DND-41 (cell line): ENCODE measurements at regions not wholly inside any gene's neighbourhood (a gene's known extent, or its start where the extent isn't known, plus 50 kb on each side); places are given as distances from the start of the nearest gene placed in this dataset.

ENCODE experiments used
- ATAC-seq: fragments of 200-7000 bp; cut with Tn5 transposase; 3 replicates; pipeline ENCODE4 v1.9.1; 2021; ENCODE audit warnings: low read depth; ENCODE audit not compliant: insufficient read depth
- DNase-seq: peaks from one replicate; pipeline ENCODE4 v3.0.0-alpha.2; 2020
- H2AFZ ChIP-seq: 2 replicates; pipeline ENCODE4 v1.6.0; 2012; ENCODE audit warnings: low read depth, low read length
- H3K27ac ChIP-seq: 2 replicates; pipeline ENCODE4 v1.5.1; 2012; ENCODE audit warnings: low read length, inconsistent platforms
- H3K27me3 ChIP-seq: fragments of 200-600 bp; sonication (generic); 2 replicates; pipeline ENCODE4 v1.6.0; 2012; ENCODE audit warnings: low read length, mild to moderate bottlenecking, inconsistent platforms; ENCODE audit not compliant: insufficient read depth, poor library complexity
- H3K36me3 ChIP-seq: 2 replicates; pipeline ENCODE4 v1.5.1; 2012; ENCODE audit warnings: low read length, inconsistent platforms; ENCODE audit not compliant: insufficient read depth
- H3K4me1 ChIP-seq: 2 replicates; pipeline ENCODE4 v1.5.1; 2012; ENCODE audit warnings: mild to moderate bottlenecking, low read length; ENCODE audit not compliant: insufficient read depth
- H3K4me2 ChIP-seq: 2 replicates; pipeline ENCODE4 v1.6.0; 2012; ENCODE audit warnings: mild to moderate bottlenecking, moderate library complexity, low read length, inconsistent platforms; ENCODE audit not compliant: insufficient read depth
- H3K4me3 ChIP-seq, 2 experiments: fragments of 200-600 bp in 1 of 2; shearing (Covaris generic) in 1 of 2; 2 replicates each; pipeline ENCODE4 v1.5.1; 2012 to 2016; ENCODE audit warnings: inconsistent platforms in 2 of 2, low read length in 2 of 2, mild to moderate bottlenecking in 2 of 2, low read depth in 1 of 2, moderate library complexity in 1 of 2
- H3K79me2 ChIP-seq: 2 replicates; pipeline ENCODE4 v1.6.0; 2012; ENCODE audit warnings: low read length, inconsistent platforms; ENCODE audit not compliant: insufficient read depth
- H3K9ac ChIP-seq: 2 replicates; pipeline ENCODE4 v1.6.0; 2012; ENCODE audit warnings: low read depth, mild to moderate bottlenecking, inconsistent platforms, low read length, moderate library complexity
- H3K9me3 ChIP-seq: 2 replicates; pipeline ENCODE4 v1.5.1; 2012; ENCODE audit warnings: low read length, moderate library complexity, mild to moderate bottlenecking, inconsistent platforms; ENCODE audit not compliant: insufficient read depth, severe bottlenecking
- H4K20me1 ChIP-seq: 2 replicates; pipeline ENCODE4 v1.6.0; 2012; ENCODE audit warnings: low read length; ENCODE audit not compliant: insufficient read depth
- EZH2 ChIP-seq: IDR thresholded peaks from 3 replicates; pipeline ENCODE4 v1.6.1; 2012; ENCODE audit warnings: borderline replicate concordance, low read depth, mild to moderate bottlenecking, moderate library complexity, low read length, inconsistent platforms; ENCODE audit not compliant: severe bottlenecking
- TF ChIP-seq, protein P1 (sequence below): IDR thresholded peaks from 2 replicates; pipeline ENCODE4 v1.5.1; 2012; ENCODE audit warnings: borderline replicate concordance, low read length, moderate library complexity, mild to moderate bottlenecking; ENCODE audit not compliant: poor library complexity, severe bottlenecking; ENCODE audit errors: extremely low read depth

DNA sequence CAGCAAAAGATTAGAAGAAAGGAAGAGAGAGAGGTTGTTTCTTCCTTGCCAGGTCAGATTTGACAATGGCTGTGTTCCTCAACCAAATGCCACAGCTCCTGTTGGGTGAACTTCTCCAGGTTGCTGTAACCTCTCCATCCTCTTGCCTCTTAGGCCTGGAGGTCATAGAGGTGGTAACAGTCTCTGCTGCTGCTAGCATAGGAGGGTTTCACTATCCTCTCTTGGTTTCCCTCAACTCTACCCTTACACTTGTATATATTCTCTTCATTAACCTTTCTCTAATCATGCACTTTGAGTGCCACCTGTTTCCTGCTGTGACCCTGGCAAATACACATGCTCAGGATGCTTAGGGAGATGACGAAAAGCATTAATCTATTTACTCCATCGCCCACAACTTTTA is 67.7 kb upstream of the HIF1A start:
- no peak overlapping the region for H3K4me2 ChIP-seq
- H3K9ac ChIP-seq = no peak overlapping the region
- H3K4me3 ChIP-seq = no peak overlapping the region
- no peaks in the 10 kb centered on the region for H3K79me2 ChIP-seq
- no peaks in the 10 kb centered on the region for H3K36me3 ChIP-seq
- TF ChIP-seq EZH2 = no peak
- TF ChIP-seq, protein P1, sequence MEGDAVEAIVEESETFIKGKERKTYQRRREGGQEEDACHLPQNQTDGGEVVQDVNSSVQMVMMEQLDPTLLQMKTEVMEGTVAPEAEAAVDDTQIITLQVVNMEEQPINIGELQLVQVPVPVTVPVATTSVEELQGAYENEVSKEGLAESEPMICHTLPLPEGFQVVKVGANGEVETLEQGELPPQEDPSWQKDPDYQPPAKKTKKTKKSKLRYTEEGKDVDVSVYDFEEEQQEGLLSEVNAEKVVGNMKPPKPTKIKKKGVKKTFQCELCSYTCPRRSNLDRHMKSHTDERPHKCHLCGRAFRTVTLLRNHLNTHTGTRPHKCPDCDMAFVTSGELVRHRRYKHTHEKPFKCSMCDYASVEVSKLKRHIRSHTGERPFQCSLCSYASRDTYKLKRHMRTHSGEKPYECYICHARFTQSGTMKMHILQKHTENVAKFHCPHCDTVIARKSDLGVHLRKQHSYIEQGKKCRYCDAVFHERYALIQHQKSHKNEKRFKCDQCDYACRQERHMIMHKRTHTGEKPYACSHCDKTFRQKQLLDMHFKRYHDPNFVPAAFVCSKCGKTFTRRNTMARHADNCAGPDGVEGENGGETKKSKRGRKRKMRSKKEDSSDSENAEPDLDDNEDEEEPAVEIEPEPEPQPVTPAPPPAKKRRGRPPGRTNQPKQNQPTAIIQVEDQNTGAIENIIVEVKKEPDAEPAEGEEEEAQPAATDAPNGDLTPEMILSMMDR = no peak
- H3K4me1 ChIP-seq = no peaks in the 10 kb centered on the region
- H3K27me3 ChIP-seq = no peaks in the 10 kb centered on the region
- DNase-seq = no peak
- no peak overlapping the region for H2AFZ ChIP-seq
- no peaks in the 10 kb centered on the region for H4K20me1 ChIP-seq
- no peak for ATAC-seq
- H3K9me3 ChIP-seq = no peaks in the 10 kb centered on the region
- no peak overlapping the region for H3K27ac ChIP-seq

DNA sequence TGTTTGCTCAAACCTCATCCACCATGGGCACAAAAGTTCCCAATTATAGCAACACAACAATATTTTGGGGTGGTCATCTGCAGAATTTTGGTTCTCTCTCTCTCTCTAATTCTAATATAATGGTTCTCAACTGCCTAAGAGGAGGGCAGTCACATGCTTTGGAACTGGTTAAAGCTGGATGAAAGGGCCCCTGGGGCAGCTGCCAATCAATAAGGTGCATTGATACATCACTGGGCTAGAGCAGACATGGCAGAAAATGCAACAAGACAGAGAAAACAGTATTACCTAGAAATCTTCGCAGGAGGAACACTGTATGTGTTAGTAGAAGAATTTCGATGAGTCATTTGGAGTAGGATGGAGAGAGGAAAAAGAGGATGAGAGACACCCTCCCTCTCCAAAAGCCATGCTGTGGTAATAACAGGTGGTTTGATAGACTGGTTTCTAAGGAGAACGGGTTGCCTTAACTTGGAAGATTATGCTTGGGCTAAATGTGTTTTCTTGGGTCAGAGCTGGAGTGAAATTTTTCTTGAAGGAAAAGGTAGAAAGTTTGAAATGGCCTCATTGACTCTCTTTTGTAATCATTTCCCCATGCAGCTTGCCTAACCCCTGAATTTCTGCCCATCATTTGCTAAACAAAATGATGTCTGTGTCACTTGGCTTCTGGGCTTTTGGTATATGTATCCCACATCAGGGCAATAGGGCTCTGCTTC is 67.1 kb upstream of the HIF1A start:
- Histone ChIP-seq H3K27me3 (no peaks in the 10 kb centered on the region), H2AFZ (no peak overlapping the region), H3K27ac (no peak overlapping the region), H3K9ac (no peak overlapping the region), H3K4me3 (no peak overlapping the region), H3K4me1 (no peaks in the 10 kb centered on the region), H4K20me1 (no peaks in the 10 kb centered on the region), H3K36me3 (no peaks in the 10 kb centered on the region), H3K9me3 (no peaks in the 10 kb centered on the region), H3K4me2 (no peak overlapping the region), H3K79me2 (no peaks in the 10 kb centered on the region)
- ATAC-seq = no peak
- TF ChIP-seq, protein P1 = no peak
- TF ChIP-seq EZH2 = no peak
- DNase-seq = no peak

GRCh38 chr14:61630399-61631044 is 64.8 kb upstream of the HIF1A start:
- Histone ChIP-seq H3K9ac (no peak overlapping the region), H4K20me1 (no peaks in the 10 kb centered on the region), H3K27ac (no peak overlapping the region), H3K36me3 (no peaks in the 10 kb centered on the region), H3K4me1 (no peaks in the 10 kb centered on the region), H3K27me3 (no peaks in the 10 kb centered on the region), H3K79me2 (no peaks in the 10 kb centered on the region), H3K4me2 (no peak overlapping the region), H2AFZ (no peak overlapping the region), H3K9me3 (no peaks in the 10 kb centered on the region), H3K4me3 (no peak overlapping the region)
- DNase-seq (no peak), ATAC-seq (no peak)
- TF ChIP-seq EZH2 = no peak
- TF ChIP-seq, protein P1 = no peak
